Stimulated activated CD8-positive, alpha-beta memory T cell treated with anti-CD3 and anti-CD28 coated beads, Interleukin-7, amount 100 ng/mL, for 48 hours (primary cell): ENCODE measurements at regions not wholly inside any gene's neighbourhood (a gene's known extent, or its start where the extent isn't known, plus 50 kb on each side); places are given as distances from the start of the nearest gene placed in this dataset.
"Not testable (repeated sequence)": the region's sequence is repeated elsewhere in the genome, so short reads cannot be mapped to it uniquely, and the experiment has no call there.

Experiments used
- DNase-seq, 2 donors: peaks; one replicate each; pipeline ENCODE4 v3.0.0-alpha.2; 2020; ENCODE audit warnings: low read depth in 1 of 2; ENCODE audit errors: extremely low read depth in 1 of 2

GRCh38 chr2:35962585-35963146 lies 392.9 kb upstream of the CRIM1 start:
- DNase-seq: no peak

- DNase-seq: no peak
Observed at GRCh38 chr2:35960596-35960995, 395.0 kb upstream of the CRIM1 start.

GRCh38 chr2:35957053-35957452 lies 398.5 kb upstream of the CRIM1 start:
- DNase-seq: not testable (repeated sequence)

- no peak for DNase-seq
Observed at GRCh38 chr2:35946478-35946877, 409.1 kb upstream of the CRIM1 start.

- DNase-seq: no peak
Observed at GRCh38 chr2:35938838-35939237, 416.7 kb upstream of the CRIM1 start.

GRCh38 chr2:35933031-35933430 lies 422.5 kb upstream of the CRIM1 start:
- no peak for DNase-seq

GRCh38 chr2:35932276-35932963 lies 423.2 kb upstream of the CRIM1 start:
- DNase-seq: no peak

- DNase-seq: no peak
Observed at GRCh38 chr2:35931626-35932025, 424.0 kb upstream of the CRIM1 start.

- no peak for DNase-seq
Observed at GRCh38 chr2:35931115-35931514, 424.5 kb upstream of the CRIM1 start.

GRCh38 chr2:35929551-35929950 lies 426.0 kb upstream of the CRIM1 start:
- no peak for DNase-seq

GRCh38 chr2:35920061-35920460 lies 435.5 kb upstream of the CRIM1 start:
- DNase-seq: no peak

- DNase-seq: no peak
Observed at GRCh38 chr2:35915261-35915660, 440.3 kb upstream of the CRIM1 start.

- DNase-seq: no peak
Observed at GRCh38 chr2:35891936-35892335, 463.6 kb upstream of the CRIM1 start.

GRCh38 chr2:35891528-35891927 lies 464.1 kb upstream of the CRIM1 start:
- DNase-seq: no peak

GRCh38 chr2:35887146-35887545 lies 468.4 kb upstream of the CRIM1 start:
- no peak for DNase-seq

GRCh38 chr2:35873921-35874320 lies 481.7 kb upstream of the CRIM1 start:
- no peak for DNase-seq

- no peak for DNase-seq
Observed at GRCh38 chr2:35871672-35872071, 483.9 kb upstream of the CRIM1 start.

- DNase-seq: no peak
Observed at GRCh38 chr2:35870713-35871112, 484.9 kb upstream of the CRIM1 start.

- DNase-seq: no peak
Observed at GRCh38 chr2:35864141-35864540, 491.4 kb upstream of the CRIM1 start.

- DNase-seq: no peak
Observed at GRCh38 chr2:35858216-35858615, 497.4 kb upstream of the CRIM1 start.

- DNase-seq: no peak
Observed at GRCh38 chr2:35857498-35857897, 498.1 kb upstream of the CRIM1 start.

GRCh38 chr2:35831385-35831784 lies 524.2 kb upstream of the CRIM1 start:
- DNase-seq: no peak

- no peak for DNase-seq
Observed at GRCh38 chr2:35830833-35831232, 524.7 kb upstream of the CRIM1 start.
